GM23338 (cell line): ENCODE measurements at regions not wholly inside any gene's neighbourhood (a gene's known extent, or its start where the extent isn't known, plus 50 kb on each side); places are given as distances from the start of the nearest gene placed in this dataset.

ENCODE experiments used
- ATAC-seq: fragments of 200-7000 bp; cut with Tn5 transposase; 3 replicates; pipeline ENCODE4 v1.9.1; 2020
- DNase-seq: peaks from one replicate; pipeline ENCODE4 v3.0.0-alpha.2; 2015; ENCODE audit warnings: low spot score
- H2AFZ ChIP-seq: fragments of 200-600 bp; sonication (generic); 2 replicates; pipeline ENCODE4 v1.8.0; 2016; ENCODE audit warnings: antibody characterized with exemption, mild to moderate bottlenecking, moderate library complexity
- H3F3A ChIP-seq: fragments of 200-600 bp; sonication (generic); replicated peaks from 2 replicates; pipeline ENCODE4 v1.8.0; 2017; ENCODE audit warnings: antibody characterized with exemption, mixed run types, low read depth
- H3K27ac ChIP-seq: fragments of 200-600 bp; sonication (generic); 2 replicates; pipeline ENCODE4 v1.6.1; 2016; ENCODE audit warnings: low read depth
- H3K27me3 ChIP-seq: fragments of 200-600 bp; sonication (generic); 2 replicates; pipeline ENCODE4 v1.8.0; 2016; ENCODE audit warnings: mild to moderate bottlenecking, mixed run types, moderate library complexity; ENCODE audit not compliant: insufficient read depth
- H3K36me3 ChIP-seq: fragments of 200-600 bp; sonication (generic); 2 replicates; pipeline ENCODE4 v1.8.0; 2016; ENCODE audit warnings: mild to moderate bottlenecking; ENCODE audit not compliant: insufficient read depth
- H3K4me1 ChIP-seq: fragments of 200-600 bp; sonication (generic); 2 replicates; pipeline ENCODE4 v1.8.0; 2016; ENCODE audit warnings: mild to moderate bottlenecking, moderate library complexity; ENCODE audit not compliant: insufficient read depth
- H3K4me2 ChIP-seq: fragments of 200-600 bp; sonication (generic); 2 replicates; pipeline ENCODE4 v1.7.1; 2017; ENCODE audit warnings: mixed run types
- H3K4me3 ChIP-seq: fragments of 200-600 bp; sonication (generic); 2 replicates; pipeline ENCODE4 v1.6.1; 2016; ENCODE audit warnings: mixed run types
- H3K79me2 ChIP-seq: fragments of 200-600 bp; sonication (generic); replicated peaks from 2 replicates; pipeline ENCODE4 v1.8.0; 2017; ENCODE audit warnings: mild to moderate bottlenecking; ENCODE audit not compliant: insufficient read depth
- H3K9me2 ChIP-seq: fragments of 200-600 bp; sonication (generic); 2 replicates; pipeline ENCODE4 v1.8.0; 2017; ENCODE audit not compliant: insufficient read depth
- H4K20me1 ChIP-seq: fragments of 200-600 bp; sonication (generic); replicated peaks from 2 replicates; pipeline ENCODE4 v1.8.0; 2017; ENCODE audit warnings: mild to moderate bottlenecking; ENCODE audit not compliant: insufficient read depth
- H3K27ac Mint-ChIP-seq: 2 replicates; pipeline ENCODE4 v1.8.0; 2020; ENCODE audit warnings: inconsistent platforms, mild to moderate bottlenecking, moderate library complexity, mixed read lengths
- H3K27me3 Mint-ChIP-seq: 3 replicates; pipeline ENCODE4 v1.8.0; 2022; ENCODE audit warnings: low read depth, mild to moderate bottlenecking, moderate library complexity, mixed read lengths, inconsistent platforms; ENCODE audit not compliant: insufficient read depth, poor library complexity
- H3K36me3 Mint-ChIP-seq: 3 replicates; pipeline ENCODE4 v1.8.0; 2021; ENCODE audit warnings: low read depth, mild to moderate bottlenecking, inconsistent platforms, moderate library complexity, mixed read lengths
- H3K4me1 Mint-ChIP-seq: 3 replicates; pipeline ENCODE4 v1.8.0; 2020; ENCODE audit warnings: mild to moderate bottlenecking, inconsistent platforms, mixed read lengths
- H3K4me3 Mint-ChIP-seq: 3 replicates; pipeline ENCODE4 v1.8.0; 2021; ENCODE audit warnings: moderate library complexity, mild to moderate bottlenecking, inconsistent platforms, mixed read lengths
- H3K9me3 Mint-ChIP-seq: 3 replicates; pipeline ENCODE4 v1.8.0; 2020; ENCODE audit warnings: moderate library complexity, mild to moderate bottlenecking, inconsistent platforms, mixed read lengths
- CREB1 ChIP-seq: fragments of 250-450 bp; sonication (Bioruptor Pico); IDR thresholded peaks from 2 replicates; pipeline ENCODE4 v1.5.0; 2020; ENCODE audit warnings: low read depth, mild to moderate bottlenecking, moderate library complexity
- ETS1 ChIP-seq: IDR thresholded peaks from 2 replicates; pipeline ENCODE4 v1.6.1; 2016; ENCODE audit warnings: antibody characterized with exemption
- EZH2 ChIP-seq: fragments of 200-600 bp; sonication (generic); IDR thresholded peaks from one replicate; pipeline ENCODE4 v1.8.0; 2017; ENCODE audit warnings: antibody characterized with exemption, mild to moderate bottlenecking, low read depth; ENCODE audit not compliant: unreplicated experiment
- EZH2phosphoT487 ChIP-seq: fragments of 200-600 bp; sonication (generic); IDR thresholded peaks from one replicate; pipeline ENCODE4 v1.8.1; 2018; ENCODE audit warnings: antibody characterized with exemption; ENCODE audit not compliant: unreplicated experiment
- JUNB ChIP-seq: IDR thresholded peaks from one replicate; pipeline ENCODE4 v1.6.1; 2016; ENCODE audit warnings: antibody characterized with exemption; ENCODE audit not compliant: unreplicated experiment
- NANOG ChIP-seq: IDR thresholded peaks from 2 replicates; pipeline ENCODE4 v1.6.1; 2016; ENCODE audit warnings: antibody characterized with exemption, borderline replicate concordance
- POLR2AphosphoS5 ChIP-seq: IDR thresholded peaks from 2 replicates; pipeline ENCODE4 v1.6.1; 2016; ENCODE audit warnings: antibody characterized with exemption, low read depth
- STAT1 ChIP-seq: IDR thresholded peaks from one replicate; pipeline ENCODE4 v1.6.1; 2016; ENCODE audit warnings: antibody characterized with exemption; ENCODE audit not compliant: unreplicated experiment
- ZNF462 ChIP-seq: fragments of 250-450 bp; sonication (Bioruptor Pico); IDR thresholded peaks from 2 replicates; pipeline ENCODE4 v1.5.0; 2020; ENCODE audit warnings: mild to moderate bottlenecking, moderate library complexity

- no peak overlapping the region for H3K27ac ChIP-seq
- H3K4me3 ChIP-seq = no peak overlapping the region
- no peak overlapping the region for H2AFZ ChIP-seq
- Mint-ChIP-seq H3K9me3 (no peaks in the 10 kb centered on the region), H3K27me3 (no peaks in the 10 kb centered on the region), H3K27ac (no peak overlapping the region), H3K4me3 (no peak overlapping the region), H3K4me1 (peaks cover 2% of the 10 kb centered on the region; the same call in 2 of the 3 replicates), H3K36me3 (no peaks in the 10 kb centered on the region)
- H3K4me2 ChIP-seq = no peak overlapping the region
- no peaks in the 10 kb centered on the region for H3K9me2 ChIP-seq
- TF ChIP-seq EZH2 = no peak
- peaks cover 8% of the 10 kb centered on the region; the same call in 1 of the 2 replicates for H3K4me1 ChIP-seq
- no peaks in the 10 kb centered on the region for H3F3A ChIP-seq
- H3K79me2 ChIP-seq = no peaks in the 10 kb centered on the region
- ATAC-seq = no peak
- no peaks in the 10 kb centered on the region for H3K27me3 ChIP-seq
- no peak for DNase-seq
- no peaks in the 10 kb centered on the region for H4K20me1 ChIP-seq
- H3K36me3 ChIP-seq = no peaks in the 10 kb centered on the region
Measured at GRCh38 chr2:163370169-163370886, 365.5 kb downstream of the FIGN start.

GRCh38 chr2:163369111-163369510 is 366.7 kb downstream of the FIGN start:
- Histone ChIP-seq H4K20me1 (no peaks in the 10 kb centered on the region), H3K4me2 (no peak overlapping the region), H3F3A (no peaks in the 10 kb centered on the region), H3K4me1 (no peaks in the 10 kb centered on the region), H3K9me2 (no peaks in the 10 kb centered on the region), H3K36me3 (no peaks in the 10 kb centered on the region), H3K79me2 (no peaks in the 10 kb centered on the region), H3K27ac (no peak overlapping the region), H3K27me3 (no peaks in the 10 kb centered on the region), H2AFZ (no peak overlapping the region), H3K4me3 (no peak overlapping the region)
- Mint-ChIP-seq H3K36me3 (no peaks in the 10 kb centered on the region), H3K4me1 (no peaks in the 10 kb centered on the region; the same call in 2 of the 3 replicates), H3K4me3 (no peak overlapping the region), H3K9me3 (no peaks in the 10 kb centered on the region), H3K27me3 (no peaks in the 10 kb centered on the region), H3K27ac (no peak overlapping the region)
- ATAC-seq = no peak
- TF ChIP-seq CREB1 (CRISPR knock-in tag) = no peak
- no peak for TF ChIP-seq JUNB
- DNase-seq = no peak

GRCh38 chr2:163368655-163369054 is 367.2 kb downstream of the FIGN start:
- Histone ChIP-seq H3K27me3 (no peaks in the 10 kb centered on the region), H3K4me1 (no peaks in the 10 kb centered on the region), H3K36me3 (no peaks in the 10 kb centered on the region), H3K9me2 (no peaks in the 10 kb centered on the region), H4K20me1 (no peaks in the 10 kb centered on the region), H3K27ac (no peak overlapping the region), H3K79me2 (no peaks in the 10 kb centered on the region), H3K4me3 (no peak overlapping the region), H3K4me2 (no peak overlapping the region), H2AFZ (no peak overlapping the region), H3F3A (no peaks in the 10 kb centered on the region)
- Mint-ChIP-seq H3K36me3 (no peaks in the 10 kb centered on the region), H3K27ac (no peak overlapping the region), H3K9me3 (no peaks in the 10 kb centered on the region), H3K4me3 (no peak overlapping the region), H3K27me3 (no peaks in the 10 kb centered on the region), H3K4me1 (no peaks in the 10 kb centered on the region)
- TF ChIP-seq JUNB (no peak), ETS1 (no peak), POLR2AphosphoS5 (no peak), EZH2 (no peak), STAT1 (no peak), NANOG (no peak), ZNF462 (CRISPR knock-in tag) (no peak), CREB1 (CRISPR knock-in tag) (no peak), EZH2phosphoT487 (no peak)
- DNase-seq = no peak
- no peak for ATAC-seq
